Adipocyte (in vitro differentiated cells): ENCODE measurements at regions not wholly inside any gene's neighbourhood (a gene's known extent, or its start where the extent isn't known, plus 50 kb on each side); places are given as distances from the start of the nearest gene placed in this dataset.
A peak's percentile ranks its signal among the peaks of the same experiment; 100 is the strongest.

ENCODE experiments used
- DNase-seq: peaks from one replicate; pipeline ENCODE4 v3.0.0-alpha.2; 2015; ENCODE audit warnings: low read depth
- H3K27me3 ChIP-seq: replicated peaks from 2 replicates; pipeline ENCODE4 v1.7.0; 2013; ENCODE audit warnings: mild to moderate bottlenecking, low read length, moderate library complexity; ENCODE audit not compliant: control insufficient read depth, insufficient read depth
- H3K36me3 ChIP-seq: 2 replicates; pipeline ENCODE4 v1.7.0; 2013; ENCODE audit warnings: low read length, mild to moderate bottlenecking, moderate library complexity; ENCODE audit not compliant: control insufficient read depth, insufficient read depth, severe bottlenecking
- H3K4me1 ChIP-seq: 2 replicates; pipeline ENCODE4 v1.7.0; 2013; ENCODE audit warnings: mild to moderate bottlenecking, low read length, moderate library complexity; ENCODE audit not compliant: control insufficient read depth, insufficient read depth
- H3K4me3 ChIP-seq: 2 replicates; pipeline ENCODE4 v1.7.0; 2013; ENCODE audit warnings: mild to moderate bottlenecking, low read length, moderate library complexity
- H3K9ac ChIP-seq: 2 replicates; pipeline ENCODE4 v1.7.0; 2013; ENCODE audit warnings: mild to moderate bottlenecking, low read length, moderate library complexity
- H3K9me3 ChIP-seq: 2 replicates; pipeline ENCODE4 v1.7.0; 2013; ENCODE audit warnings: mild to moderate bottlenecking, low read length, moderate library complexity; ENCODE audit not compliant: control insufficient read depth

- no peaks in the 10 kb centered on the region for H3K4me1 ChIP-seq
- no peak overlapping the region for H3K4me3 ChIP-seq
- H3K9ac ChIP-seq, result no peak overlapping the region
- H3K27me3 ChIP-seq, result no peaks in the 10 kb centered on the region
- H3K36me3 ChIP-seq, result no peaks in the 10 kb centered on the region
- DNase-seq, result no peak
- no peaks in the 10 kb centered on the region for H3K9me3 ChIP-seq
These were observed 94.3 kb upstream of the ARPP21 start for GRCh38 chr3:35544976-35545375.

GRCh38 chr3:35549690-35550089 is 89.6 kb upstream of the ARPP21 start:
- H3K9me3 ChIP-seq, result no peaks in the 10 kb centered on the region
- no peaks in the 10 kb centered on the region for H3K27me3 ChIP-seq
- DNase-seq, result no peak
- no peak overlapping the region for H3K4me3 ChIP-seq
- no peaks in the 10 kb centered on the region for H3K4me1 ChIP-seq
- no peaks in the 10 kb centered on the region for H3K36me3 ChIP-seq
- H3K9ac ChIP-seq, result no peak overlapping the region

- H3K36me3 ChIP-seq, result no peaks in the 10 kb centered on the region
- H3K27me3 ChIP-seq, result no peaks in the 10 kb centered on the region
- peaks cover 11% of the 10 kb centered on the region for H3K9me3 ChIP-seq
- no peak overlapping the region for H3K4me3 ChIP-seq
- DNase-seq, result no peak
- H3K4me1 ChIP-seq, result no peaks in the 10 kb centered on the region
- no peak overlapping the region for H3K9ac ChIP-seq
These were observed 77.2 kb upstream of the ARPP21 start for GRCh38 chr3:35562141-35562540.

- H3K4me1 ChIP-seq, result no peaks in the 10 kb centered on the region
These were observed 74.3 kb upstream of the ARPP21 start for GRCh38 chr3:35565048-35565447.

More at GRCh38 chr3:35565048-35565447, 74.3 kb upstream of the ARPP21 start:
- Histone ChIP-seq H3K9me3 (no peaks in the 10 kb centered on the region), H3K9ac (no peak overlapping the region), H3K27me3 (no peaks in the 10 kb centered on the region), H3K4me3 (no peak overlapping the region), H3K36me3 (no peaks in the 10 kb centered on the region)
- peak; percentile 17 for DNase-seq
